Activated naive CD4-positive, alpha-beta T cell treated with anti-CD3 and anti-CD28 coated beads, Interleukin-2, amount 50 U/mL, for 24 hours (primary cell): ENCODE measurements at regions not wholly inside any gene's neighbourhood (a gene's known extent, or its start where the extent isn't known, plus 50 kb on each side); places are given as distances from the start of the nearest gene placed in this dataset.
"Not testable (repeated sequence)": the region's sequence is repeated elsewhere in the genome, so short reads cannot be mapped to it uniquely, and the experiment has no call there.

Experiments
- H3K27ac Mint-ChIP-seq: one replicate; pipeline ENCODE4 v1.8.0; 2021; ENCODE audit warnings: mild to moderate bottlenecking, mixed read lengths
- H3K27me3 Mint-ChIP-seq: one replicate; pipeline ENCODE4 v1.8.0; 2021; ENCODE audit warnings: mixed read lengths
- H3K36me3 Mint-ChIP-seq: one replicate; pipeline ENCODE4 v1.8.0; 2021; ENCODE audit warnings: mixed read lengths
- H3K4me1 Mint-ChIP-seq: one replicate; pipeline ENCODE4 v1.8.0; 2021; ENCODE audit warnings: mixed read lengths
- H3K4me3 Mint-ChIP-seq: one replicate; pipeline ENCODE4 v1.8.0; 2021; ENCODE audit warnings: mild to moderate bottlenecking, mixed read lengths
- H3K9me3 Mint-ChIP-seq: one replicate; pipeline ENCODE4 v1.8.0; 2021; ENCODE audit warnings: mixed read lengths

- Mint-ChIP-seq H3K27me3 (no peaks in the 10 kb centered on the region), H3K27ac (no peak overlapping the region), H3K9me3 (peaks cover 5% of the 10 kb centered on the region), H3K36me3 (no peaks in the 10 kb centered on the region), H3K4me1 (no peaks in the 10 kb centered on the region), H3K4me3 (no peak overlapping the region)
Observed at GRCh38 chr13:87322386-87322785, 348.8 kb upstream of the SLITRK5 start.

DNA sequence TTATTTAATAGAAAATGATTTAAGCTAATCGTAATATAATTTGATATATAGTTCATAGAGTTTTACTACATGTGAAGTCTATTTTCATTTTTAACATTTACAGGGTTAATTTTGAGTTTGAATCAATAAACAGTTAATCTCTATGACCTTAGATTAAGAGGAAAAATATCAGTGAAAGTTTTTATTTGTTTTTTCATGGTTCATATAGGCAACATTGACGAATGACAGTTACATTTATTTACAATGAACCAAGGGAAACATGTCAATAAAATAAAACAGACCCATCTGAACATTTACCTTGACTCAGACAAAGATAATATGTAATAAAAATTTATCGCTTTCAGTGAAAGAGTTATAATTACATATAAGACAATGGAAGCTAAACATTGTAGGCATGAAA lies 346.6 kb upstream of the SLITRK5 start:
- no peaks in the 10 kb centered on the region for H3K36me3 Mint-ChIP-seq
- H3K27me3 Mint-ChIP-seq, result no peaks in the 10 kb centered on the region
- no peak overlapping the region for H3K4me3 Mint-ChIP-seq
- no peak overlapping the region for H3K27ac Mint-ChIP-seq
- peaks cover 5% of the 10 kb centered on the region for H3K9me3 Mint-ChIP-seq
- H3K4me1 Mint-ChIP-seq, result no peaks in the 10 kb centered on the region

GRCh38 chr13:87331178-87331577 lies 340.0 kb upstream of the SLITRK5 start:
- Mint-ChIP-seq H3K27me3 (no peaks in the 10 kb centered on the region), H3K4me3 (no peak overlapping the region), H3K36me3 (no peaks in the 10 kb centered on the region), H3K4me1 (no peaks in the 10 kb centered on the region), H3K27ac (no peak overlapping the region), H3K9me3 (no peaks in the 10 kb centered on the region)

DNA sequence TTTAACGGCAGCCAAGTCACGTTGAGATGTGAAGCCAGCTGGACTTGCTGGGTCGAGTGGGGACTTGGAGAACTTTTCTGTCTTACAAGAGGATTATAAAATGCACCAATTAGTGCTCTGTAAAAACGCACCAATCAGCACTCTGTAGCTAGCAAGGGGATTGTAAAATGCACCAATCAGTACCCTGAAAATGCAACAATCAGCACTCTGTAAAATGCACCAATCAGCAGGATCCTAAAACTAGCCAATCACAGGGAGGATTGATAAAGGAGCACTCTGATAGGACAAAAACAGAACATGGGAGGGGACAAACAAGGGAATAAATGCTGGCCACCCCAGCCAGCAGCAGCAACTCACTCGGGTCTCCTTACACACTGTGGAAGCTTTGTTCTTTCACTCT lies 337.6 kb upstream of the SLITRK5 start:
- no peaks in the 10 kb centered on the region for H3K4me1 Mint-ChIP-seq
- H3K36me3 Mint-ChIP-seq, result no peaks in the 10 kb centered on the region
- no peaks in the 10 kb centered on the region for H3K27me3 Mint-ChIP-seq
- H3K27ac Mint-ChIP-seq, result no peak overlapping the region
- H3K4me3 Mint-ChIP-seq, result no peak overlapping the region
- no peaks in the 10 kb centered on the region for H3K9me3 Mint-ChIP-seq

- H3K36me3 Mint-ChIP-seq, result no peaks in the 10 kb centered on the region
- no peaks in the 10 kb centered on the region for H3K27me3 Mint-ChIP-seq
- no peaks in the 10 kb centered on the region for H3K4me1 Mint-ChIP-seq
- peaks cover 1% of the 10 kb centered on the region for H3K9me3 Mint-ChIP-seq
- H3K27ac Mint-ChIP-seq, result no peak overlapping the region
- no peak overlapping the region for H3K4me3 Mint-ChIP-seq
Observed at GRCh38 chr13:87334176-87334575, 337.0 kb upstream of the SLITRK5 start.

- not testable (repeated sequence) for H3K27me3 Mint-ChIP-seq, H3K4me3 Mint-ChIP-seq
Observed at GRCh38 chr13:87336346-87336889, 334.8 kb upstream of the SLITRK5 start.

GRCh38 chr13:87344176-87344575 lies 327.0 kb upstream of the SLITRK5 start:
- Mint-ChIP-seq H3K36me3 (no peaks in the 10 kb centered on the region), H3K4me3 (no peak overlapping the region)

More at GRCh38 chr13:87336346-87336889, 334.8 kb upstream of the SLITRK5 start:
- not testable (repeated sequence) for H3K36me3 Mint-ChIP-seq, H3K9me3 Mint-ChIP-seq, H3K27ac Mint-ChIP-seq, H3K4me1 Mint-ChIP-seq

GRCh38 chr13:87355451-87355850 lies 315.7 kb upstream of the SLITRK5 start:
- H3K4me1 Mint-ChIP-seq, result no peaks in the 10 kb centered on the region
- H3K27ac Mint-ChIP-seq, result no peak overlapping the region
- no peaks in the 10 kb centered on the region for H3K27me3 Mint-ChIP-seq
- H3K36me3 Mint-ChIP-seq, result no peaks in the 10 kb centered on the region
- H3K9me3 Mint-ChIP-seq, result no peaks in the 10 kb centered on the region
- no peak overlapping the region for H3K4me3 Mint-ChIP-seq

More at GRCh38 chr13:87344176-87344575, 327.0 kb upstream of the SLITRK5 start:
- Mint-ChIP-seq H3K27ac (no peak overlapping the region), H3K9me3 (peaks cover 12% of the 10 kb centered on the region), H3K4me1 (no peaks in the 10 kb centered on the region), H3K27me3 (no peaks in the 10 kb centered on the region)

GRCh38 chr13:87356314-87356713 lies 314.9 kb upstream of the SLITRK5 start:
- H3K27ac Mint-ChIP-seq, result no peak overlapping the region
- H3K9me3 Mint-ChIP-seq, result no peaks in the 10 kb centered on the region
- no peaks in the 10 kb centered on the region for H3K27me3 Mint-ChIP-seq
- no peaks in the 10 kb centered on the region for H3K36me3 Mint-ChIP-seq
- no peak overlapping the region for H3K4me3 Mint-ChIP-seq
- no peaks in the 10 kb centered on the region for H3K4me1 Mint-ChIP-seq

- H3K4me3 Mint-ChIP-seq, result no peak overlapping the region
- no peaks in the 10 kb centered on the region for H3K9me3 Mint-ChIP-seq
- H3K27me3 Mint-ChIP-seq, result no peaks in the 10 kb centered on the region
- no peaks in the 10 kb centered on the region for H3K36me3 Mint-ChIP-seq
- H3K4me1 Mint-ChIP-seq, result no peaks in the 10 kb centered on the region
- H3K27ac Mint-ChIP-seq, result no peak overlapping the region
Observed at GRCh38 chr13:87358319-87358718, 312.9 kb upstream of the SLITRK5 start.

GRCh38 chr13:87361216-87361615 lies 310.0 kb upstream of the SLITRK5 start:
- H3K36me3 Mint-ChIP-seq, result no peaks in the 10 kb centered on the region
- no peaks in the 10 kb centered on the region for H3K9me3 Mint-ChIP-seq
- no peaks in the 10 kb centered on the region for H3K27me3 Mint-ChIP-seq
- H3K27ac Mint-ChIP-seq, result no peak overlapping the region
- no peaks in the 10 kb centered on the region for H3K4me1 Mint-ChIP-seq
- H3K4me3 Mint-ChIP-seq, result no peak overlapping the region

- H3K36me3 Mint-ChIP-seq, result no peaks in the 10 kb centered on the region
- H3K27me3 Mint-ChIP-seq, result no peaks in the 10 kb centered on the region
- no peak overlapping the region for H3K4me3 Mint-ChIP-seq
- no peaks in the 10 kb centered on the region for H3K9me3 Mint-ChIP-seq
- no peak overlapping the region for H3K27ac Mint-ChIP-seq
- H3K4me1 Mint-ChIP-seq, result no peaks in the 10 kb centered on the region
Observed at GRCh38 chr13:87368639-87369038, 302.5 kb upstream of the SLITRK5 start.

- H3K4me1 Mint-ChIP-seq, result no peaks in the 10 kb centered on the region
- H3K4me3 Mint-ChIP-seq, result no peak overlapping the region
- H3K27ac Mint-ChIP-seq, result no peak overlapping the region
Observed at GRCh38 chr13:87376081-87376480, 295.1 kb upstream of the SLITRK5 start.

DNA sequence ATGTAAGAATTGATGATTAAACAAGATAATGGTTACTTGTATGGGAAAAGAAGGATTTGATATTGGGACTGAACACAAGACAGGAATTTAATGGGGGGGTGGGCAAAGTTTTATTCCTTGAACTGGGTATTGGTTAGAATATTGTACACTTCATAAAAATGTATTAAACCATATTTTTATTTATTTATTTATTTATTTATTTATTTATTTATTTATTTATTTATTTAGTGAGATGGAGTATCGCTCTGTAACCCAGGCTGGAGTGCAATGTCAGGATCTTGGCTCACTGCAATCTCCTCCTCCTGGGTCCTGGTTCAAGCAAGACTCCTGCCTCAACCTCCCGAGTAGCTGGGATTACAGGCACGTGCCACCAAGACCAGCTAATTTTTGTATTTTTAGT lies 287.1 kb upstream of the SLITRK5 start:
- H3K9me3 Mint-ChIP-seq, result peaks cover 21% of the 10 kb centered on the region
- H3K27me3 Mint-ChIP-seq, result no peaks in the 10 kb centered on the region
- no peak overlapping the region for H3K27ac Mint-ChIP-seq
- H3K4me1 Mint-ChIP-seq, result no peaks in the 10 kb centered on the region
- no peaks in the 10 kb centered on the region for H3K36me3 Mint-ChIP-seq
- no peak overlapping the region for H3K4me3 Mint-ChIP-seq

More at GRCh38 chr13:87376081-87376480, 295.1 kb upstream of the SLITRK5 start:
- Mint-ChIP-seq H3K36me3 (no peaks in the 10 kb centered on the region), H3K27me3 (no peaks in the 10 kb centered on the region), H3K9me3 (peaks cover 12% of the 10 kb centered on the region)

DNA sequence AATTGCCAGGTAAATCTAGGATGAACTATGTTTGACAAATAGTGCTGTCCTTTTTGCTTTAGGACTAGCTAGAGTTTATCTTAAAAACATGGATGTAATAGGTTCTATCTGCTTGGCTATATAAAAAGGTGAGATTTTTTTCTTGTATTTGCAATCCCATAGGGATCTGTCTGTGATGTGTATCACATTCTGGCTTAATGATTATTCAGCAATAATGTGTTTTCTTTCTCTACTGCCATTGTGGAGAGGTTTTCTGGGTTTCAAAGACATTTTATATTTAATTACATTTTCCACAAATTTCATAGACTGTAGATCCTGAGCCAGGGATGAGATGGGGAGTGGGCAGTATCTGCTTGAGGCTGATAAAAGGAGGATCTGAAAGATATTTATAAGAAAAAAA lies 277.8 kb upstream of the SLITRK5 start:
- Mint-ChIP-seq H3K4me3 (no peak overlapping the region), H3K27ac (no peak overlapping the region), H3K27me3 (no peaks in the 10 kb centered on the region), H3K4me1 (no peaks in the 10 kb centered on the region), H3K36me3 (no peaks in the 10 kb centered on the region), H3K9me3 (no peaks in the 10 kb centered on the region)

DNA sequence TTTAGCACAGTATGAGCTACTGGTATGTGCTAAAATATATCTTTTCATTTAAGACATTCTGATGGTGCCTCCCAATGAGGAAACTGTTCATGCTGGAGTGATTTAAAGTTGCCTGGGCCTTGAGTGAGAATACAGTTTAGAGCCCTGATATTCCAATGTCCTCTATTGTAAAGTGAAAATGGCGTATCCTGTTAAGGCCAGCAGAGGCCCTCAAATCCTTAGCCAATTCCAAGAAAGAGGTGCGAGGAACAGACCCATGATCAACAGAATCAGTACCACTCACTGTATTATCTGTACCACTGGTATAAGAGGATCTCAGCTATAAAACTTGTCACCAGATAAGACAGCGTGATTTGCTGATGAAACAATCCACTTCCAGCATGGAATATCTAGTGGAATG lies 273.1 kb upstream of the SLITRK5 start:
- H3K27ac Mint-ChIP-seq, result no peak overlapping the region
- no peaks in the 10 kb centered on the region for H3K27me3 Mint-ChIP-seq
- H3K4me3 Mint-ChIP-seq, result no peak overlapping the region
- no peaks in the 10 kb centered on the region for H3K36me3 Mint-ChIP-seq
- H3K9me3 Mint-ChIP-seq, result no peaks in the 10 kb centered on the region
- H3K4me1 Mint-ChIP-seq, result no peaks in the 10 kb centered on the region

GRCh38 chr13:87403748-87404432 lies 267.3 kb upstream of the SLITRK5 start:
- H3K9me3 Mint-ChIP-seq, result no peaks in the 10 kb centered on the region
- H3K27me3 Mint-ChIP-seq, result no peaks in the 10 kb centered on the region
- no peaks in the 10 kb centered on the region for H3K4me1 Mint-ChIP-seq
- H3K4me3 Mint-ChIP-seq, result no peak overlapping the region
- no peak overlapping the region for H3K27ac Mint-ChIP-seq
- no peaks in the 10 kb centered on the region for H3K36me3 Mint-ChIP-seq
